ENCODE measurements at regions not wholly inside any gene's neighbourhood (a gene's known extent, or its start where the extent isn't known, plus 50 kb on each side); places are given as distances from the start of the nearest gene placed in this dataset.

DNA sequence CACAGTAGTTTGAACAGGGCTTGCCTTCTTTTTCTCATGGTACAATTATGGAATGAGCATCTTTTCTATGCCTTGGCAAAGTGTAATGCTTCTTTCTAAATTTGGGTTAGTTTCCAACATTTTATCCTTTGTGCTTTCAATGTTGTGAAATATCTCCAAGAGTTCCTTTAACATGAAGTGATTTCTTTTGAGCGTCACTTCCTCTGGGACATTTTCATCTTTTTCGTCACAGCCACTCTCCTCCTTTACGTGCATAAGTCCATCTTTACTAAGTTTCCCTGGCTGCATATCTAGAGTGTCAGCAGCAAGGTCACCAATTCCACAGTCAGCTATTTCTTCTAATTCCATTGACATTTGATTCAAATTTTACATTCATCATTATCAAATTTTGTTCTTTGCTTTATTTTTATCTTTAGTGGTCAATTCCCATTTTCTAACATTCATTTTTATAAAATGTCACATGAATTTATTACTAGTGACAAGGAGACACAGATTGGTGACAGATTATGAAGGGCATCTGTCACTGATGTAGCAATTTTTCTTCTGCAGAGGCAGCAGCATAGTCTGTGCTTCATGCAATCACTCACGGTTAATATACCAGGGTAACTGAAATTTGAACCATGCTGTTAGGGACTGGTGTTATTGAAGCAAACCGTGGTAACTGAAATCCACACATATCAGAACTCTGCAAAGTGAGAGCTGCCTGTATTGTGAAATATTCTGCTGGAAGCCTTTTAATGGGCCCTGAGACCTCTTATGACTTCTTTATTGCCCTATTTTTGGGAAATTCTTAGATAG lies 126.5 kb upstream of the THBS1 start:
- BruUV-seq (replicated peaks): no TSS peak
- TF ChIP-seq, protein P1, sequence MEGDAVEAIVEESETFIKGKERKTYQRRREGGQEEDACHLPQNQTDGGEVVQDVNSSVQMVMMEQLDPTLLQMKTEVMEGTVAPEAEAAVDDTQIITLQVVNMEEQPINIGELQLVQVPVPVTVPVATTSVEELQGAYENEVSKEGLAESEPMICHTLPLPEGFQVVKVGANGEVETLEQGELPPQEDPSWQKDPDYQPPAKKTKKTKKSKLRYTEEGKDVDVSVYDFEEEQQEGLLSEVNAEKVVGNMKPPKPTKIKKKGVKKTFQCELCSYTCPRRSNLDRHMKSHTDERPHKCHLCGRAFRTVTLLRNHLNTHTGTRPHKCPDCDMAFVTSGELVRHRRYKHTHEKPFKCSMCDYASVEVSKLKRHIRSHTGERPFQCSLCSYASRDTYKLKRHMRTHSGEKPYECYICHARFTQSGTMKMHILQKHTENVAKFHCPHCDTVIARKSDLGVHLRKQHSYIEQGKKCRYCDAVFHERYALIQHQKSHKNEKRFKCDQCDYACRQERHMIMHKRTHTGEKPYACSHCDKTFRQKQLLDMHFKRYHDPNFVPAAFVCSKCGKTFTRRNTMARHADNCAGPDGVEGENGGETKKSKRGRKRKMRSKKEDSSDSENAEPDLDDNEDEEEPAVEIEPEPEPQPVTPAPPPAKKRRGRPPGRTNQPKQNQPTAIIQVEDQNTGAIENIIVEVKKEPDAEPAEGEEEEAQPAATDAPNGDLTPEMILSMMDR (IDR thresholded peaks at IDR 0.05): no peak
- TF ChIP-seq SIN3A (IDR thresholded peaks at IDR 0.05; ENCODE audit: borderline replicate concordance, insufficient read depth, low read depth, low read length) (no peak), TCF7L2 (IDR thresholded peaks at IDR 0.05; ENCODE audit: low read depth, low read length) (no peak), REST (IDR thresholded peaks at IDR 0.05; ENCODE audit: insufficient read depth in 1 of 2, low read depth in 2 of 2, low read length in 1 of 2) (no peak), POLR2AphosphoS5 (IDR thresholded peaks at IDR 0.05; ENCODE audit: low read depth, low read length) (no peak)
- in situ Hi-C loops (cut with HindIII; ENCODE audit: low pct_unique_long_range_greater_than_20kb, low sequenced_read_pairs): no loop called here
- ChIA-PET POLR2A (no interaction called here), CTCF (no interaction called here)
- ATAC-seq: no peak
- Histone ChIP-seq H3K4me3 (ENCODE audit: low read depth in 2 of 2, low read length in 2 of 2) (no peak overlapping the region), H3K4me1 (ENCODE audit: control insufficient read depth, insufficient read depth, low read length) (no peaks in the 10 kb centered on the region), H3K9me3 (ENCODE audit: control insufficient read depth, insufficient read depth, low read depth, low read length) (no peaks in the 10 kb centered on the region), H3K27me3 (ENCODE audit: control insufficient read depth, insufficient read depth, low read length) (no peaks in the 10 kb centered on the region), H3K36me3 (ENCODE audit: control insufficient read depth, insufficient read depth, low read length) (no peaks in the 10 kb centered on the region), H3K27ac (ENCODE audit: low read length) (no peak overlapping the region)
- intact Hi-C loops (cut with micrococcal nuclease; ENCODE audit: unreplicated experiment): no loop called here
- DNase-seq (ENCODE audit: low read depth, low spot score): no peak

DNA sequence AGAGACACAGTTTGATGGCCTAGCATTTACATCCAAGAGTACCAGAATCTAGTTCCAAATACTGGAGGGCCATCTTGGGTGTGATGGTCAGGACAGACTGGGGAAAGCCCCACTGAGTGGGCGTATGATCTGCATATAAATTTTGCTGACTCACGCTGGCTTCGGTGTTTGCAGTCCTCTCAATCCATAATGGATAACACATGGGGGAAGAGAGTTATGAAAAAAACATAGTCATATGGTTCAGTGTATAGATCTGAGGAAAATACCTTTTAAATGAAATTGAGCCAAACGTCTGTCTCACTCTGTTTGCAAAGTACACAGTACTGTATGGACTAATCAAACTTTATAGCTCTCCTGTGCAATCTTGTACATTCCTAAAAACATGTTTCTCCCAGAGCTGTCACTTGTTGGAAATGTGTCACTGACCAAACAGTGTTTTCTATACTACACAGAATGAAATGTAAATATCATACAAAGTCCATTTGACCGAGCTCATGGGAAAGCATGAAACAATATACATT lies 125.3 kb upstream of the THBS1 start:
- H3K36me3 ChIP-seq (ENCODE audit: control insufficient read depth, insufficient read depth, low read length): no peaks in the 10 kb centered on the region
- ChIA-PET POLR2A (no interaction called here), CTCF (no interaction called here)
- BruUV-seq (replicated peaks): no TSS peak
- in situ Hi-C loops (cut with HindIII; ENCODE audit: low pct_unique_long_range_greater_than_20kb, low sequenced_read_pairs): no loop called here
- H3K9me3 ChIP-seq (ENCODE audit: control insufficient read depth, insufficient read depth, low read depth, low read length): no peaks in the 10 kb centered on the region
- ATAC-seq (peak; percentile 38; the same call in 1 of the 2 replicates), DNase-seq (ENCODE audit: low read depth, low spot score) (no peak)
- H3K27ac ChIP-seq (ENCODE audit: low read length): no peak overlapping the region
- H3K4me3 ChIP-seq (ENCODE audit: low read depth in 2 of 2, low read length in 2 of 2): no peak overlapping the region
- H3K4me1 ChIP-seq (ENCODE audit: control insufficient read depth, insufficient read depth, low read length): no peaks in the 10 kb centered on the region
- TF ChIP-seq TCF7L2 (IDR thresholded peaks at IDR 0.05; ENCODE audit: low read depth, low read length) (no peak), POLR2AphosphoS5 (IDR thresholded peaks at IDR 0.05; ENCODE audit: low read depth, low read length) (no peak), SIN3A (IDR thresholded peaks at IDR 0.05; ENCODE audit: borderline replicate concordance, insufficient read depth, low read depth, low read length) (no peak), REST (IDR thresholded peaks at IDR 0.05; ENCODE audit: insufficient read depth in 1 of 2, low read depth in 2 of 2, low read length in 1 of 2) (no peak)
- TF ChIP-seq, protein P1 (IDR thresholded peaks at IDR 0.05): no peak
- intact Hi-C loops (cut with micrococcal nuclease; ENCODE audit: unreplicated experiment): no loop called here
- no peaks in the 10 kb centered on the region for H3K27me3 ChIP-seq (ENCODE audit: control insufficient read depth, insufficient read depth, low read length)

Measured in Panc1 (cell line).